Liver (tissue), 8 donors: ENCODE measurements at regions not wholly inside any gene's neighbourhood (a gene's known extent, or its start where the extent isn't known, plus 50 kb on each side); places are given as distances from the start of the nearest gene placed in this dataset.

ENCODE experiments used
- DNase-seq: peaks from one replicate; pipeline ENCODE4 v3.0.0-alpha.2; 2017; ENCODE audit warnings: low spot score
- H3K27ac ChIP-seq, 2 donors: one replicate each; pipeline ENCODE4 v1.7.0; 2013; ENCODE audit warnings: inconsistent platforms in 2 of 2, low read length in 2 of 2, control low read depth in 1 of 2, low read depth in 1 of 2, mild to moderate bottlenecking in 1 of 2
- H3K27me3 ChIP-seq, 4 donors: one replicate each; pipeline versions ENCODE4 v1.6.1 to v1.7.0; 2013; ENCODE audit warnings: low read length in 3 of 4, inconsistent platforms in 1 of 4, mild to moderate bottlenecking in 1 of 4, moderate library complexity in 1 of 4; ENCODE audit not compliant: control insufficient read depth in 4 of 4, insufficient read depth in 4 of 4
- H3K36me3 ChIP-seq, 4 donors: one replicate each; pipeline versions ENCODE4 v1.6.1 to v1.7.0; 2013; ENCODE audit warnings: low read length in 3 of 4, mild to moderate bottlenecking in 3 of 4, low read depth in 1 of 4, moderate library complexity in 1 of 4; ENCODE audit not compliant: control insufficient read depth in 4 of 4, insufficient read depth in 3 of 4
- H3K4me1 ChIP-seq, 4 donors: one replicate each; pipeline versions ENCODE4 v1.6.1 to v1.7.0; 2013; ENCODE audit warnings: low read length in 3 of 4, mild to moderate bottlenecking in 3 of 4, moderate library complexity in 1 of 4; ENCODE audit not compliant: control insufficient read depth in 4 of 4, insufficient read depth in 4 of 4
- H3K4me3 ChIP-seq, 3 donors: one replicate each; pipeline versions ENCODE4 v1.6.1 to v1.7.0; 2013; ENCODE audit warnings: low read length in 3 of 3, control low read depth in 1 of 3, low read depth in 1 of 3, mild to moderate bottlenecking in 1 of 3
- H3K9ac ChIP-seq, 2 donors: one replicate each; pipeline ENCODE4 v1.7.0; 2013; ENCODE audit warnings: low read length in 2 of 2, mild to moderate bottlenecking in 2 of 2, moderate library complexity in 2 of 2, control low read depth in 1 of 2, low read depth in 1 of 2
- H3K9me3 ChIP-seq, 4 donors: one replicate each; pipeline versions ENCODE4 v1.6.1 to v1.7.0; 2013; ENCODE audit warnings: low read length in 3 of 4; ENCODE audit not compliant: control insufficient read depth in 4 of 4
- ATF3 ChIP-seq: IDR thresholded peaks from 2 replicates; pipeline ENCODE4 v1.6.1; 2016; ENCODE audit warnings: antibody characterized with exemption
- CTCF ChIP-seq: fragments of 150-350 bp; IDR thresholded peaks from 2 replicates; pipeline ENCODE4 v1.5.1; 2017; ENCODE audit warnings: improper control_type of control experiment, low read depth, low read length; ENCODE audit not compliant: missing input control
- EGR1 ChIP-seq, 2 donors: IDR thresholded peaks; 2 replicates each; pipeline ENCODE4 v1.6.1; 2016 to 2018; ENCODE audit warnings: antibody characterized with exemption in 2 of 2, low read depth in 2 of 2
- FOXA1 ChIP-seq: IDR thresholded peaks from 2 replicates; pipeline ENCODE4 v1.6.1; 2016; ENCODE audit warnings: antibody characterized with exemption
- FOXA2 ChIP-seq: IDR thresholded peaks from 2 replicates; pipeline ENCODE4 v1.6.1; 2016; ENCODE audit warnings: antibody characterized with exemption
- GABPA ChIP-seq, 2 donors: IDR thresholded peaks in 1 of 2; conservative IDR thresholded peaks in 1 of 2; 2 replicates each; pipeline ENCODE4 v1.6.1; 2016; ENCODE audit warnings: antibody characterized with exemption in 2 of 2, mild to moderate bottlenecking in 1 of 2, moderate library complexity in 1 of 2
- HNF4A ChIP-seq, 2 donors: conservative IDR thresholded peaks; 2 replicates each; pipeline ENCODE4 v1.6.1; 2016; ENCODE audit warnings: antibody characterized with exemption in 2 of 2, mild to moderate bottlenecking in 2 of 2
- HNF4G ChIP-seq: IDR thresholded peaks from 2 replicates; pipeline ENCODE4 v1.6.1; 2016; ENCODE audit warnings: antibody characterized with exemption
- JUND ChIP-seq, 2 donors: IDR thresholded peaks; 2 replicates each; pipeline ENCODE4 v1.6.1; 2016; ENCODE audit warnings: antibody characterized with exemption in 2 of 2
- MAX ChIP-seq: IDR thresholded peaks from 2 replicates; pipeline ENCODE4 v1.6.1; 2016; ENCODE audit warnings: antibody characterized with exemption
- NR2F2 ChIP-seq: IDR thresholded peaks from 2 replicates; pipeline ENCODE4 v1.6.1; 2016; ENCODE audit warnings: antibody characterized with exemption
- RAD21 ChIP-seq, 2 donors: IDR thresholded peaks; 2 replicates each; pipeline ENCODE4 v1.6.1; 2016; ENCODE audit warnings: antibody characterized with exemption in 2 of 2, mild to moderate bottlenecking in 2 of 2
- REST ChIP-seq: IDR thresholded peaks from 2 replicates; pipeline ENCODE4 v1.6.1; 2016; ENCODE audit warnings: antibody characterized with exemption, mild to moderate bottlenecking
- RXRA ChIP-seq, 2 donors: IDR thresholded peaks; 2 replicates each; pipeline ENCODE4 v1.6.1; 2017 to 2018; ENCODE audit warnings: antibody characterized with exemption in 2 of 2, mild to moderate bottlenecking in 1 of 2
- SP1 ChIP-seq: IDR thresholded peaks from 2 replicates; pipeline ENCODE4 v1.6.1; 2018; ENCODE audit warnings: antibody characterized with exemption, mild to moderate bottlenecking
- TAF1 ChIP-seq: conservative IDR thresholded peaks from 2 replicates; pipeline ENCODE4 v1.6.1; 2016; ENCODE audit warnings: antibody characterized with exemption, mild to moderate bottlenecking
- YY1 ChIP-seq: IDR thresholded peaks from 2 replicates; pipeline ENCODE4 v1.6.1; 2016; ENCODE audit warnings: antibody characterized with exemption, mild to moderate bottlenecking
- ZBTB33 ChIP-seq: IDR thresholded peaks from 2 replicates; pipeline ENCODE4 v1.6.1; 2016; ENCODE audit warnings: antibody characterized with exemption
- WGBS: extraction: QIAGEN DNeasy Blood & Tissue Kit; methylation state at CpG from one replicate; pipeline ENCODE4 v1.1.7; 2013; 5-methylcytosine and 5-hydroxymethylcytosine counted together
- donor health status: healthy.
- donor health status: healthy.
- donor health status: healthy.
- donor health status: healthy.
- donor health status: healthy.

- no peaks in the 10 kb centered on the region for H3K4me1 ChIP-seq
- no peaks in the 10 kb centered on the region for H3K36me3 ChIP-seq
- TF ChIP-seq CTCF (no peak), REST (no peak), FOXA1 (no peak), NR2F2 (no peak), TAF1 (no peak), HNF4A (conservative IDR thresholded peaks at IDR 0.05) (no peak), JUND (IDR thresholded peaks at IDR 0.05) (no peak), RXRA (IDR thresholded peaks at IDR 0.05) (no peak), ZBTB33 (no peak), MAX (no peak), EGR1 (IDR thresholded peaks at IDR 0.05; ENCODE audit: low read depth in 2 of 2) (no peak), RAD21 (IDR thresholded peaks at IDR 0.05) (no peak), HNF4G (no peak), GABPA (IDR thresholded peaks at IDR 0.05 in 1 of 2, conservative IDR thresholded peaks at IDR 0.05 in 1 of 2) (no peak), SP1 (no peak), YY1 (no peak)
- H3K9me3 ChIP-seq = no peaks in the 10 kb centered on the region
- DNase-seq = no peak
- H3K27ac ChIP-seq = no peak overlapping the region
- no peak overlapping the region for H3K4me3 ChIP-seq
- 50% methylated on average over 1 of the region's 1 CpG for WGBS
- H3K9ac ChIP-seq = no peak overlapping the region
- H3K27me3 ChIP-seq = no peaks in the 10 kb centered on the region
These were observed 222.0 kb downstream of the SETD4 start for GRCh38 chr21:35838350-35838749.

GRCh38 chr21:35833991-35834390, 226.3 kb downstream of the SETD4 start:
- H3K27ac ChIP-seq = no peak overlapping the region
- no peaks in the 10 kb centered on the region for H3K9me3 ChIP-seq
- H3K36me3 ChIP-seq = no peaks in the 10 kb centered on the region
- WGBS = 50% methylated on average over 1 of the region's 1 CpG
- no peak for DNase-seq
- H3K4me1 ChIP-seq = no peaks in the 10 kb centered on the region
- H3K27me3 ChIP-seq = no peaks in the 10 kb centered on the region
- H3K4me3 ChIP-seq = no peak overlapping the region
- no peak overlapping the region for H3K9ac ChIP-seq
- TF ChIP-seq JUND (IDR thresholded peaks at IDR 0.05) (no peak), HNF4A (conservative IDR thresholded peaks at IDR 0.05) (no peak), FOXA1 (no peak), HNF4G (no peak), FOXA2 (no peak), SP1 (no peak), CTCF (no peak), REST (no peak), ATF3 (no peak), RAD21 (IDR thresholded peaks at IDR 0.05) (no peak), NR2F2 (no peak)
